Breast epithelium (tissue), 4 donors: ENCODE measurements at regions not wholly inside any gene's neighbourhood (a gene's known extent, or its start where the extent isn't known, plus 50 kb on each side); places are given as distances from the start of the nearest gene placed in this dataset.

Experiments
- DNase-seq, 2 donors: peaks; one replicate each; pipeline ENCODE4 v3.0.0-alpha.2; 2019; ENCODE audit warnings: low spot score in 2 of 2
- H3K27ac ChIP-seq, 2 donors: fragments of 200-600 bp; sonication (generic) in 1 of 2; one replicate each; pipeline ENCODE4 v1.5.1; 2016 to 2019; ENCODE audit warnings: mild to moderate bottlenecking in 1 of 2
- H3K27me3 ChIP-seq, 2 donors: fragments of 200-600 bp; sonication (generic) in 1 of 2; one replicate each; pipeline versions ENCODE4 v1.5.1 to v1.6.0; 2017 to 2019; ENCODE audit warnings: control low read depth in 1 of 2, mild to moderate bottlenecking in 1 of 2
- H3K36me3 ChIP-seq: fragments of 200-600 bp; one replicate; pipeline ENCODE4 v1.5.1; 2019
- H3K4me1 ChIP-seq, 2 donors: fragments of 200-600 bp; sonication (generic); one replicate each; pipeline ENCODE4 v1.5.1; 2016 to 2019; ENCODE audit warnings: control low read depth in 1 of 2
- H3K4me3 ChIP-seq, 3 donors: fragments of 200-600 bp; sonication (generic); 1 replicate in 2 of 3; 2 replicates in 1 of 3; pipeline ENCODE4 v1.5.1; 2016 to 2019; ENCODE audit warnings: mild to moderate bottlenecking in 3 of 3, moderate library complexity in 2 of 3
- H3K9me3 ChIP-seq, 2 donors: fragments of 200-600 bp; sonication (generic) in 1 of 2; one replicate each; pipeline ENCODE4 v1.5.1; 2016 to 2019; ENCODE audit warnings: control low read depth in 1 of 2
- POLR2A ChIP-seq: fragments of 450-650 bp; IDR thresholded peaks from one replicate; pipeline ENCODE4 v1.6.1; 2016; ENCODE audit warnings: antibody characterized with exemption, mild to moderate bottlenecking, moderate library complexity
- POLR2AphosphoS5 ChIP-seq, 3 donors: sonication (generic); formaldehyde crosslinking; IDR thresholded peaks; one replicate each; pipeline ENCODE4 v1.6.1; 2017; ENCODE audit warnings: antibody characterized with exemption in 3 of 3
- intact Hi-C: fragments of 100-400 bp; cut with DNase I; formaldehyde crosslinking; loops from one replicate; pipeline ENCODE4 v1.15.1; 2023; ENCODE audit warnings: low total_unique reads
- TF ChIP-seq, protein P1 (sequence below), 3 donors: fragments of 450-650 bp; IDR thresholded peaks; one replicate each; pipeline ENCODE4 v1.5.1; 2016 to 2017; ENCODE audit warnings: antibody characterized with exemption in 3 of 3, mild to moderate bottlenecking in 3 of 3, moderate library complexity in 3 of 3

GRCh38 chr11:109034339-109034696, 369.4 kb downstream of the DDX10 start:
- no peaks in the 10 kb centered on the region for H3K9me3 ChIP-seq
- H3K27me3 ChIP-seq: no peaks in the 10 kb centered on the region
- no peak for TF ChIP-seq POLR2AphosphoS5 (IDR thresholded peaks at IDR 0.05)
- no peak for TF ChIP-seq POLR2A
- TF ChIP-seq, protein P1, sequence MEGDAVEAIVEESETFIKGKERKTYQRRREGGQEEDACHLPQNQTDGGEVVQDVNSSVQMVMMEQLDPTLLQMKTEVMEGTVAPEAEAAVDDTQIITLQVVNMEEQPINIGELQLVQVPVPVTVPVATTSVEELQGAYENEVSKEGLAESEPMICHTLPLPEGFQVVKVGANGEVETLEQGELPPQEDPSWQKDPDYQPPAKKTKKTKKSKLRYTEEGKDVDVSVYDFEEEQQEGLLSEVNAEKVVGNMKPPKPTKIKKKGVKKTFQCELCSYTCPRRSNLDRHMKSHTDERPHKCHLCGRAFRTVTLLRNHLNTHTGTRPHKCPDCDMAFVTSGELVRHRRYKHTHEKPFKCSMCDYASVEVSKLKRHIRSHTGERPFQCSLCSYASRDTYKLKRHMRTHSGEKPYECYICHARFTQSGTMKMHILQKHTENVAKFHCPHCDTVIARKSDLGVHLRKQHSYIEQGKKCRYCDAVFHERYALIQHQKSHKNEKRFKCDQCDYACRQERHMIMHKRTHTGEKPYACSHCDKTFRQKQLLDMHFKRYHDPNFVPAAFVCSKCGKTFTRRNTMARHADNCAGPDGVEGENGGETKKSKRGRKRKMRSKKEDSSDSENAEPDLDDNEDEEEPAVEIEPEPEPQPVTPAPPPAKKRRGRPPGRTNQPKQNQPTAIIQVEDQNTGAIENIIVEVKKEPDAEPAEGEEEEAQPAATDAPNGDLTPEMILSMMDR (IDR thresholded peaks at IDR 0.05): no peak
- H3K4me3 ChIP-seq: no peak overlapping the region
- intact Hi-C loops: no loop called here
- no peak for DNase-seq
- no peaks in the 10 kb centered on the region for H3K4me1 ChIP-seq
- H3K36me3 ChIP-seq: no peaks in the 10 kb centered on the region
- no peak overlapping the region for H3K27ac ChIP-seq

GRCh38 chr11:109035284-109035683, 370.4 kb downstream of the DDX10 start:
- TF ChIP-seq, protein P1 (IDR thresholded peaks at IDR 0.05): no peak
- no peak for TF ChIP-seq POLR2A
- TF ChIP-seq POLR2AphosphoS5 (IDR thresholded peaks at IDR 0.05): no peak
- Histone ChIP-seq H3K27ac (no peak overlapping the region), H3K4me1 (no peaks in the 10 kb centered on the region), H3K4me3 (no peak overlapping the region), H3K9me3 (no peaks in the 10 kb centered on the region), H3K27me3 (no peaks in the 10 kb centered on the region), H3K36me3 (no peaks in the 10 kb centered on the region)
- DNase-seq: no peak
- intact Hi-C loops: no loop called here

- intact Hi-C loops: no loop called here
- H3K27me3 ChIP-seq: no peaks in the 10 kb centered on the region
- H3K4me1 ChIP-seq: no peaks in the 10 kb centered on the region
- no peaks in the 10 kb centered on the region for H3K9me3 ChIP-seq
- no peaks in the 10 kb centered on the region for H3K36me3 ChIP-seq
- H3K27ac ChIP-seq: no peak overlapping the region
- DNase-seq: no peak
- no peak overlapping the region for H3K4me3 ChIP-seq
- TF ChIP-seq POLR2AphosphoS5 (IDR thresholded peaks at IDR 0.05): no peak
- TF ChIP-seq, protein P1 (IDR thresholded peaks at IDR 0.05): no peak
- TF ChIP-seq POLR2A: no peak
Observed at GRCh38 chr11:109036011-109036410, 371.1 kb downstream of the DDX10 start.

GRCh38 chr11:109037856-109038780, 373.2 kb downstream of the DDX10 start:
- Histone ChIP-seq H3K4me1 (no peaks in the 10 kb centered on the region), H3K27me3 (no peaks in the 10 kb centered on the region), H3K36me3 (no peaks in the 10 kb centered on the region), H3K9me3 (no peaks in the 10 kb centered on the region), H3K4me3 (no peak overlapping the region), H3K27ac (peak overlapping the region; percentile 40 to 71)
- peak in 1 of 2 donors; percentile 58 for DNase-seq
- TF ChIP-seq, protein P1 (IDR thresholded peaks at IDR 0.05): no peak
- TF ChIP-seq POLR2AphosphoS5 (IDR thresholded peaks at IDR 0.05) (no peak), POLR2A (no peak)
- intact Hi-C loops: no loop called here

GRCh38 chr11:109039611-109040010, 374.7 kb downstream of the DDX10 start:
- Histone ChIP-seq H3K4me3 (no peak overlapping the region), H3K36me3 (no peaks in the 10 kb centered on the region), H3K9me3 (no peaks in the 10 kb centered on the region), H3K4me1 (no peaks in the 10 kb centered on the region), H3K27me3 (no peaks in the 10 kb centered on the region), H3K27ac (no peak overlapping the region)
- TF ChIP-seq POLR2A (no peak), POLR2AphosphoS5 (IDR thresholded peaks at IDR 0.05) (no peak)
- TF ChIP-seq, protein P1 (IDR thresholded peaks at IDR 0.05): no peak
- intact Hi-C loops: no loop called here
- DNase-seq: no peak
